Prostate gland (tissue), 2 donors: ENCODE measurements at regions not wholly inside any gene's neighbourhood (a gene's known extent, or its start where the extent isn't known, plus 50 kb on each side); places are given as distances from the start of the nearest gene placed in this dataset.

Source experiments
- POLR2AphosphoS5 ChIP-seq: sonication (generic); formaldehyde crosslinking; IDR thresholded peaks from one replicate; pipeline ENCODE4 v1.6.1; 2017; ENCODE audit warnings: antibody characterized with exemption
- TF ChIP-seq, protein P1 (sequence below), 4 experiments: fragments of 200-600 bp in 2 of 4; fragments of 450-650 bp in 2 of 4; sonication (generic) in 2 of 4; IDR thresholded peaks; 1 replicate in 3 of 4; 2 replicates in 1 of 4; pipeline ENCODE4 v1.5.1; 2016 to 2019; ENCODE audit warnings: antibody characterized with exemption in 4 of 4, mild to moderate bottlenecking in 2 of 4, moderate library complexity in 2 of 4

DNA sequence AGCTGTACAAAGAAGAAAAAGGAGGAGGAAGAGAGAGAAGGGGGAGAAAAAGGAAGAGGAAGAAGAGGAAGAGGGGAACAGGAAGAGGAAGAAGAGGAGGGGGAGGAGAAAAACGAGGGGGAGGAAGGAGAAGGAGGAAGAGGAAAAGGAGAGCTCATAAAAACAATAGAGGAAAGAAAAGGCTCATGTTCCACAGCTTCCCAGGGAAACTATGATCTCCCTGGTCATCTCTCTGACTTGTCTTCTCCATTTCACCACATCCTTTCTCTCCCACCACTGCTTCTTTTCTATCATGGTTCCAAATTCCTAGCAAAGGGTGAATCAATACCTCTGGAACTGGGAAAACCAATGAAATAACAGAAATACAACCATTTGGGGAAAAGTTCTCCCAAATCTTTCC, 254.1 kb upstream of the ERCC4 start:
- TF ChIP-seq, protein P1, sequence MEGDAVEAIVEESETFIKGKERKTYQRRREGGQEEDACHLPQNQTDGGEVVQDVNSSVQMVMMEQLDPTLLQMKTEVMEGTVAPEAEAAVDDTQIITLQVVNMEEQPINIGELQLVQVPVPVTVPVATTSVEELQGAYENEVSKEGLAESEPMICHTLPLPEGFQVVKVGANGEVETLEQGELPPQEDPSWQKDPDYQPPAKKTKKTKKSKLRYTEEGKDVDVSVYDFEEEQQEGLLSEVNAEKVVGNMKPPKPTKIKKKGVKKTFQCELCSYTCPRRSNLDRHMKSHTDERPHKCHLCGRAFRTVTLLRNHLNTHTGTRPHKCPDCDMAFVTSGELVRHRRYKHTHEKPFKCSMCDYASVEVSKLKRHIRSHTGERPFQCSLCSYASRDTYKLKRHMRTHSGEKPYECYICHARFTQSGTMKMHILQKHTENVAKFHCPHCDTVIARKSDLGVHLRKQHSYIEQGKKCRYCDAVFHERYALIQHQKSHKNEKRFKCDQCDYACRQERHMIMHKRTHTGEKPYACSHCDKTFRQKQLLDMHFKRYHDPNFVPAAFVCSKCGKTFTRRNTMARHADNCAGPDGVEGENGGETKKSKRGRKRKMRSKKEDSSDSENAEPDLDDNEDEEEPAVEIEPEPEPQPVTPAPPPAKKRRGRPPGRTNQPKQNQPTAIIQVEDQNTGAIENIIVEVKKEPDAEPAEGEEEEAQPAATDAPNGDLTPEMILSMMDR (IDR thresholded peaks at IDR 0.05), result no peak
- no peak for TF ChIP-seq POLR2AphosphoS5
